HG02943 (cell line): ENCODE measurements at regions not wholly inside any gene's neighbourhood (a gene's known extent, or its start where the extent isn't known, plus 50 kb on each side); places are given as distances from the start of the nearest gene placed in this dataset.
A peak's percentile ranks its signal among the peaks of the same experiment; 100 is the strongest.
"Not testable (repeated sequence)": the region's sequence is repeated elsewhere in the genome, so short reads cannot be mapped to it uniquely, and the experiment has no call there.

Experiments
- ATAC-seq: cut with Tn5 transposase; IDR thresholded peaks from one replicate; pipeline ENCODE4 v1.9.1; 2021; ENCODE audit warnings: mild to moderate bottlenecking, low read depth, moderate library complexity; ENCODE audit not compliant: unreplicated experiment

DNA sequence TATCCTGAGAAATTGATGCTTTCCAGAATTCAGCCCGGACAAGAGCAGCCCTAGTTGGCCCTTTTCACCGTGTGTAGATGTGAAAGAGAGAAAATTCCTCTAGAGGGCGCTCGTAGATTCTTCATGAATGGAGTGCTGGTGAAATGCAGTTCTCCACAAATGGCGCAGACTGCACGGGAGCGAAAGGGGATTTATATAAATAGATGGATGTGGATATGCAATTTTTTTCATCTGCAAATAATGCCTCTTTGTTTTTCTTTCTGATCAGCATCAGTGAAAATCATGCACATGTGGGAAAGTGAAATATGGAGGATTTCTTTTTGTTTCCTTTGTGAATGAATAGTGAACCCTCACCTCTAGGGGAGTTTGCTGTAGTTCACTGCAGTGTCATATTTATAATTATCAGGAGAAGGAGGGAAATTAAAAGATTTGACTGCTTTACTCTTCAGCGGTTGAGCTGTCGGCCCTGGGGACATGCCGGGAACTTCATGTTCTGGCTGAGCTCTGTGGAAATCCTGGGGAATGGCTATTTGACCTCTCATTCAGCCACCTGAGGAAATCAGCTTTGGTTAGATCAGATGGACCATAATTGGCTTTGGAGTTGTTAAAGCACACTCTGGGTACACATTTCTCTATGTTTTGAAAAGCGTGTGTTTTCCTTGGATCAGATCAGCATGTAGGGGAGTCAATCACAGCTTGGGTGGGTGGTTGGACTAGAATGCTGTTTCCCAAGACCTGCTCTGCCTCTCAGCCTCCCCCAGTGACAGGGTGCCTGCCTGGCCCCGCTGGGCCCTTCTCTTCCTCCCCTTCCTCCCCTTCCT is 115.0 kb upstream of the SHISA3 start:
- ATAC-seq: peak; percentile 64

- ATAC-seq: no peak
These were observed 113.3 kb upstream of the SHISA3 start for GRCh38 chr4:42284030-42284429.

- not testable (repeated sequence) for ATAC-seq
These were observed 108.4 kb upstream of the SHISA3 start for GRCh38 chr4:42288876-42289275.

GRCh38 chr4:42292192-42292591 is 105.1 kb upstream of the SHISA3 start:
- ATAC-seq: not testable (repeated sequence)

DNA sequence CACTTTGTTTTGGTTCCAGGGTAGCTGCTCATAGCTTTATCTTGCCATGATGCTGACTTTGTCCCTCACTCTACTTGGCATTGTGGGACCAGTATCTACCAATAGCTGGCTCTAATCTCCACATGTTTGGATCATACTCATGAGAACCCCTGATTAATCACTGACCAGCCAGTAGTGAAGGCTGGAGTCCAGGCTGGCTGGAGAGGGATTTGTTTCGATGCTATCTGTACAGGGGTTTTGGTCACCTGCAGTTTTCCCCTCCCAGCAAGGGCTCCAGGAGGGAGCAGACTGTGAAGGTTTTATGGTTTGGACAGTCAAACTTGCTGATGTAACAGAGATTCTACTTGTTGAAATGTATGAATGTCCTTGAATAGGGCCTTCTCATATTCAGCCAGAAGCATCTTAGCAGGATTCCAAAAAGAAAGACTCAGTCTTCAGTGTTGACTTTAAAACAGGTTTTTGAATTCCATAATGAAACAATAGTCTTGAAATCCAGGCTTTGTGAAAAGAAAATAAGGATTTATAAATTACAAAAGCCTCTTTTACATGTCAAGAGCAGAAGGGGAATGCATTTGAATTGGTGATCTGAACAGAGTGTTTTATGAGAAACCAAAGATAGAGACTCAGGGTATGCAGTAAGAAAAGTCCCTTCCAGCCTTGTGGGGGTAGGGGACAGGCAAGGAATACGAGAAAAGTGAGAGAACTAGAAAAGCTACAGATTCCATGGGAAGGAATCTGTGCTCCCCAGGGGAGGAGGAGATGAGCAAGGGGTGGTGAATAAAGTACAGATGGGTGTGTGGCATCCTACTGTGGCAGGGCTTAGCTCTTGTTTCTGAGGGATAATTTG is 103.1 kb upstream of the SHISA3 start:
- no peak for ATAC-seq

- ATAC-seq: no peak
These were observed 101.1 kb upstream of the SHISA3 start for GRCh38 chr4:42296196-42296595.

DNA sequence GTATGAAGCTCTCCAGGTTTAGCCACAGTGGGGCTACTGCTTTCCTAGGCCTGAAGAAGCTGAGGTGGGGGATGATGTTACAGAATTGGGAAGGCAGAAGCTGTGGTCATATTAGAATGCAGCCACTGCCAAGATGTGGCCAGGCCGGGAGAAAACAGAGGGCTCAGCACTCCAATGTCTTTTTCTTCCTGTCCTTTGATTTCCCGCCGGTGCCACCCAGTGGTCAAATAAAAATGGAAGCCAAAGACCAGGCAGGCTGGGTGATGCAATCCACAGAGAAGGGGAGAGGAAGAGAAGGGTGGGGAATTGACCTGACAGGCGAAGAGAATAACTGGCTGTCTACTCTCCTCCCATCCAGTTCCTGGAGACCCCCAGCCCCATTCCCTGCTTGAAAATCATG is 94.9 kb upstream of the SHISA3 start:
- ATAC-seq: no peak

GRCh38 chr4:42306221-42307109 is 90.8 kb upstream of the SHISA3 start:
- ATAC-seq: no peak

GRCh38 chr4:42308247-42308646 is 89.0 kb upstream of the SHISA3 start:
- ATAC-seq: no peak

GRCh38 chr4:42309361-42310260 is 87.7 kb upstream of the SHISA3 start:
- no peak for ATAC-seq

- no peak for ATAC-seq
These were observed 86.9 kb upstream of the SHISA3 start for GRCh38 chr4:42310358-42310757.

DNA sequence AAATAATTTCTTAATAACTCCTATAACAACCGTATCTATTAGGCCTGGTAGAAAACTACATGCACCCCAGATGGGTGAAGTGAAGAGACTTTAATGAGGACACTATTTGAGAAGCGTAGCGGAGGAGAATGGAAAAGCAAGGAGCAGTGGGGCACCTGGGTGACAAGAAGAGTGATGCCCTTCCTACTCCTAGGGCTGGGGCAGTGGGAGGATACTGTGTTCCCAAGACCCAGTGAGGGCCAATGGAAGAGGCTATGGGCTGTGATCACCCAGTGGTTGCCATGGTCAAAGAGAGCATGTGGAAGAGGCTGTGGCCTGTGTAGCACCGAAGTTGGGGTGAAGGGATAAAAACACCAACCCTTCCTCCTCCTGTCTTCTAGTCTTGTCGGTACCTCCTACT is 86.5 kb upstream of the SHISA3 start:
- no peak for ATAC-seq

- no peak for ATAC-seq
These were observed 85.7 kb upstream of the SHISA3 start for GRCh38 chr4:42311591-42311990.

DNA sequence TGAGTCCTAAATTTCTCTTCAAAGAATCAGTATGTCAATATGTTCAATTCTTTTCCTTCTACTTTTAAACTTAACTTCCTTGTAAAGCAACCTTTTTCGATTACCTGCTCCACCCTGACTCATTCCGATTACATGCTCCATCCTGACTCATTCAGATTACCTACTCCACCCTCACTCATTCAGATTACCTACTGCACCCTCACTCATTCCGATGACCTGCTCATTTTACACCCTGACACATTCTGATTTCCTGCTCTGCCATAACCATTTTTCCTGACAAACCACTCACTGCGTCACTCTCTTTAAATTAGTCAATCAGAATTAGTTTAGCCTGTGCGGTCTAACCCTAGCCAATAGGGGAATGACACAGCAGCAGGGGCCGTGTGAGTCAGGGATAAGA is 83.9 kb upstream of the SHISA3 start:
- not testable (repeated sequence) for ATAC-seq

GRCh38 chr4:42313872-42314271 is 83.4 kb upstream of the SHISA3 start:
- no peak for ATAC-seq

GRCh38 chr4:42315231-42315630 is 82.1 kb upstream of the SHISA3 start:
- ATAC-seq: no peak

GRCh38 chr4:42320822-42321388 is 76.4 kb upstream of the SHISA3 start:
- no peak for ATAC-seq

GRCh38 chr4:42326040-42326439 is 71.2 kb upstream of the SHISA3 start:
- no peak for ATAC-seq

- ATAC-seq: no peak
These were observed 70.8 kb upstream of the SHISA3 start for GRCh38 chr4:42326524-42326923.
